ENCODE measurements at regions not wholly inside any gene's neighbourhood (a gene's known extent, or its start where the extent isn't known, plus 50 kb on each side); places are given as distances from the start of the nearest gene placed in this dataset.
"Not testable (repeated sequence)": the region's sequence is repeated elsewhere in the genome, so short reads cannot be mapped to it uniquely, and the experiment has no call there.

DNA sequence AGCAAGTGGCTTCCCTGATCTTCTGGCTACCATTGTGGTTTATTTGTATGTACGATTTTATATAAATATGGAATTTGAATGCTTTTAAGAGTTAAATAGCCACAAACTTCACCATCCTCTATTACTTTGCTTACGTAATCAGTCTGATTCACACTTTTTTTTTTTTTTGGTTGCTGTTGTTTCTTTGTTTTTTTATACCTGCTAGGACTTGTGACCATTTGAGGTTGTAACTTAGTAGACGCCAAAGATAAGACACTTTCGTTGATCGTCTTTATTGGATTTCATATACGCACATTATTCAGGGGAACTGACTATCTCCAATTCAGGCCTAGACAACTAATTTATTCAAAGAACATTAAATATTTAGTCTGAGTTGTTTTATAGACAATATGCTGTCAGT is 559.0 kb downstream of the CBLN4 start:
- POLR2A ChIA-PET, result no interaction called here
- DNase-seq (ENCODE audit: extremely low spot score), result no peak

DNA sequence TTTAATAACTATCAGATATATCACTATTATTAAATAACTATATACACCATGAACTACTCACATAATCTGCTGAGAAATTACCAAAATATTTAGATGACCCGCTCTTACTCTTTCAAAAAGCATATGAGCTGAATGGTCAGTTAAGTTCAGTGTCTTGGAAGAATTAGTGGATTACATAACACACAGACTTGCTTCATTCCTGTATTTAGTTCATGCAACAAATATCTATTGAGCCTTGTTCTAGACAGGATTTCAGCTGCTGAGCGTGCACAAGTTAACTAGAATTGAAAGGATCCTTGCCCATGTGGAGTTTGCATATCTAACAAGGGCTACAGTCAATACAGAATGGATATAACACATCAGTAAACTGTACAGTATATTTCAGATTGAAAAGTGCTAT is 566.2 kb downstream of the CBLN4 start:
- POLR2A ChIA-PET, result no interaction called here
- TF ChIP-seq FOXK2 (IDR thresholded peaks at IDR 0.05) (no peak), TARDBP (IDR thresholded peaks at IDR 0.05) (no peak), L3MBTL2 (conservative IDR thresholded peaks at IDR 0.05) (no peak), NFRKB (IDR thresholded peaks at IDR 0.05) (no peak), FOXA1 (IDR thresholded peaks at IDR 0.05) (no peak), BHLHE40 (IDR thresholded peaks at IDR 0.05; ENCODE audit: borderline replicate concordance) (no peak), FOXM1 (IDR thresholded peaks at IDR 0.05; ENCODE audit: borderline replicate concordance) (no peak)
- no peak for DNase-seq (ENCODE audit: extremely low spot score)
- CTCF ChIA-PET, result no interaction called here

More for the DNA sequence above, 559.0 kb downstream of the CBLN4 start:
- CTCF ChIA-PET, result no interaction called here
- TF ChIP-seq, protein P1, sequence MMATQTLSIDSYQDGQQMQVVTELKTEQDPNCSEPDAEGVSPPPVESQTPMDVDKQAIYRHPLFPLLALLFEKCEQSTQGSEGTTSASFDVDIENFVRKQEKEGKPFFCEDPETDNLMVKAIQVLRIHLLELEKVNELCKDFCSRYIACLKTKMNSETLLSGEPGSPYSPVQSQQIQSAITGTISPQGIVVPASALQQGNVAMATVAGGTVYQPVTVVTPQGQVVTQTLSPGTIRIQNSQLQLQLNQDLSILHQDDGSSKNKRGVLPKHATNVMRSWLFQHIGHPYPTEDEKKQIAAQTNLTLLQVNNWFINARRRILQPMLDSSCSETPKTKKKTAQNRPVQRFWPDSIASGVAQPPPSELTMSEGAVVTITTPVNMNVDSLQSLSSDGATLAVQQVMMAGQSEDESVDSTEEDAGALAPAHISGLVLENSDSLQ (IDR thresholded peaks at IDR 0.05), result no peak
- TF ChIP-seq BHLHE40 (IDR thresholded peaks at IDR 0.05; ENCODE audit: borderline replicate concordance), result no peak
- TF ChIP-seq CTBP1 (IDR thresholded peaks at IDR 0.05; ENCODE audit: borderline replicate concordance), result no peak
- no peak for TF ChIP-seq LEF1 (IDR thresholded peaks at IDR 0.05; ENCODE audit: borderline replicate concordance)
- TF ChIP-seq ELF4 (IDR thresholded peaks at IDR 0.05), result no peak
- TF ChIP-seq L3MBTL2 (conservative IDR thresholded peaks at IDR 0.05), result no peak

DNA sequence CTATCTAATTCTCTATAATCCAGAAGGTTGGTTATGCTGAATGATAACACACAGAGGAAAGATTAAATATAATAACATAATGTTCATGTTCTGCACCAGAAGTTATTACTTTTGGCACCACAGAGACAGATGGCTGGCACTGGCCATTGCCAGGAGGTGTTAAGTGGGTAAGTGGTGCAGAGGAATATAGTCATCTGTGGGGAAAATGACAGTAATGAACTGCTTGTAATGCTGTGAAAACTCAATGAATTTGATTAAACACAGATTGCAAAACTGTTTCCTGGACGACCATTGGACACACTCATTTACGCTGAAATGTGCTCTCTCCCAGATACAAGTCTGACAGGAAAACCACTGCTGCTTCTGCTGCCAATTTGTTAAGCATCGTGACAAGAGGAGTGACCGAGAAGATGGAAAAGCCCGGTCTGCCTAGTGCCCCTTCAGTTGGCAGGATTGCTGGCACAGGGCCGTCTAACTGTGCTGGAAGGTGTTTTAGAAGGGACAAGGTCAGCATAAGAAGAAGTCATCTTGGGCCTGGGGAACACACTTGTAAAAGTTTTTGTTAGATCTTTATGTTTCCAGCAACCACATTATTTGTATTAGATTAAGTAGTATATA is 567.4 kb downstream of the CBLN4 start:
- DNase-seq (ENCODE audit: extremely low spot score), result no peak
- CTCF ChIA-PET, result no interaction called here
- TF ChIP-seq, protein P1 (IDR thresholded peaks at IDR 0.05), result no peak
- TF ChIP-seq ARNT (IDR thresholded peaks at IDR 0.05) (no peak), NFRKB (IDR thresholded peaks at IDR 0.05) (no peak), LEF1 (IDR thresholded peaks at IDR 0.05; ENCODE audit: borderline replicate concordance) (no peak), CTBP1 (IDR thresholded peaks at IDR 0.05; ENCODE audit: borderline replicate concordance) (no peak), L3MBTL2 (conservative IDR thresholded peaks at IDR 0.05) (no peak), FOXA1 (IDR thresholded peaks at IDR 0.05) (no peak), FOXM1 (IDR thresholded peaks at IDR 0.05; ENCODE audit: borderline replicate concordance) (no peak), ZNF384 (IDR thresholded peaks at IDR 0.05) (no peak), HDGF (IDR thresholded peaks at IDR 0.05; ENCODE audit: borderline replicate concordance) (no peak)
- POLR2A ChIA-PET, result no interaction called here

DNA sequence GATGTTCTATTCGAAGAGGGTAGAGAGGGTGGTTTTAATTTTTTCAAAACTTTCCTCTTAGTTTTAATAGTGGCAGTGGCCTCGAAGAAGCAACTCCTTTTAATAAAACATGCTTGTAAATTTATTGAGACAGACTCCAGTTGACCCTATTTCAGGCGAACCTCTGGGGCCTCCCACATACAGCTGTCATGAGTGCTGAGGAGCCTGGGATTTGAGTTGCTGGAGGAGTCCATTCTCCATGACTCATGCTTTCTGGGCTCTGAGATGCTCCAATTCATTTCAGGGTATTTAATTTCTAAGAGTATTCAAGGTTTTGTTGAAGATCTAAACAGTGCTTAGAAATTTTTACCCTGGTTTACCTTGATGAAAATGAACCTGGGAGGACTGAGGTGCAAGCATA is 580.4 kb downstream of the CBLN4 start:
- ChIA-PET CTCF (no interaction called here), POLR2A (no interaction called here)
- DNase-seq (ENCODE audit: extremely low spot score), result no peak
- TF ChIP-seq, protein P1 (IDR thresholded peaks at IDR 0.05), result no peak
- TF ChIP-seq ZNF384 (IDR thresholded peaks at IDR 0.05), result no peak
- no peak for TF ChIP-seq BHLHE40 (IDR thresholded peaks at IDR 0.05; ENCODE audit: borderline replicate concordance)
- TF ChIP-seq FOXA1 (IDR thresholded peaks at IDR 0.05), result no peak
- TF ChIP-seq FOXK2 (IDR thresholded peaks at IDR 0.05), result no peak
- no peak for TF ChIP-seq LEF1 (IDR thresholded peaks at IDR 0.05; ENCODE audit: borderline replicate concordance)
- TF ChIP-seq SP1 (IDR thresholded peaks at IDR 0.05), result no peak
- no peak for TF ChIP-seq HDGF (IDR thresholded peaks at IDR 0.05; ENCODE audit: borderline replicate concordance)
- TF ChIP-seq FOXM1 (IDR thresholded peaks at IDR 0.05; ENCODE audit: borderline replicate concordance), result no peak
- TF ChIP-seq NFRKB (IDR thresholded peaks at IDR 0.05), result no peak
- TF ChIP-seq L3MBTL2 (conservative IDR thresholded peaks at IDR 0.05), result no peak
- no peak for TF ChIP-seq TARDBP (IDR thresholded peaks at IDR 0.05)

DNA sequence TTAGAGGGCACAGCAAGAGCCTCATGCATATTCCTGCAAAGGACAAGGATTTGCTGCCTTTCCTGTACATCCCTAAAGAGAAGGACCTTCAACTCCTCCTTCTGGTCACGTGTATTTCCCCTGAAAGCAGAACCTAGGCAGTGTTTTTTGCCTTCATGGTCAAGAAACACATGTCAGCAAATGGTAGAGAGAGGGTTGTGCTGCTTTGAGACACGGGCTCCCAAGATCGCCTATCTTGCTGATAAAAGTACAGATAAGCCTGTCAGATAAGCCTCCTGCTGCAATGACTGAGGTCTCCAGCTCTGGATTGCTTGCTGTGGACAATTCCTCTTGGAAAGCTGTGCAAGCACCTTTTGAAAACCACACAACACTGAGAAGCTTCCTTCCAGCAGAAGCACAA is 580.8 kb downstream of the CBLN4 start:
- TF ChIP-seq SP1 (IDR thresholded peaks at IDR 0.05), result no peak
- CTCF ChIA-PET, result no interaction called here
- POLR2A ChIA-PET, result no interaction called here
- no peak for DNase-seq (ENCODE audit: extremely low spot score)

DNA sequence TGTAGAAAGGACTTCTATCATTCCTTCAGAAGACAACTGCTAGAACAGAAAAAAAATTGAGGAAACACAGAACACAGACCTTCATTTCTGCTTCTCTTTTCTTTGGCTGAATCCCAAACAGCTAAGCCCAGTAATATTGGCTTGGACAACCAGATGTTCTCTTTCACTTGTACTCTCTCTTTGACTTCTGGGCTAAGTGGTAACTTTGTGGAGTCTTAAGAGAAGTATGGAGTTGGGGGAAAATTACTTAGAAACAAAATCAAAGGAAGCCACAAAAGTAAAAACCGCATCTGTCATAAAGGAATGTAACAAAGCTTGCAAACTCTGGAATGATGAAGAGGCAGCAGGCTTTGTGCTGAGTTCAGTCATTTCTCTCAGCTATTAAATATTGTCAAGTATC is 587.5 kb downstream of the CBLN4 start:
- ChIA-PET POLR2A (no interaction called here), CTCF (no interaction called here)
- no peak for DNase-seq (ENCODE audit: extremely low spot score)
- TF ChIP-seq LEF1 (IDR thresholded peaks at IDR 0.05; ENCODE audit: borderline replicate concordance), result no peak

DNA sequence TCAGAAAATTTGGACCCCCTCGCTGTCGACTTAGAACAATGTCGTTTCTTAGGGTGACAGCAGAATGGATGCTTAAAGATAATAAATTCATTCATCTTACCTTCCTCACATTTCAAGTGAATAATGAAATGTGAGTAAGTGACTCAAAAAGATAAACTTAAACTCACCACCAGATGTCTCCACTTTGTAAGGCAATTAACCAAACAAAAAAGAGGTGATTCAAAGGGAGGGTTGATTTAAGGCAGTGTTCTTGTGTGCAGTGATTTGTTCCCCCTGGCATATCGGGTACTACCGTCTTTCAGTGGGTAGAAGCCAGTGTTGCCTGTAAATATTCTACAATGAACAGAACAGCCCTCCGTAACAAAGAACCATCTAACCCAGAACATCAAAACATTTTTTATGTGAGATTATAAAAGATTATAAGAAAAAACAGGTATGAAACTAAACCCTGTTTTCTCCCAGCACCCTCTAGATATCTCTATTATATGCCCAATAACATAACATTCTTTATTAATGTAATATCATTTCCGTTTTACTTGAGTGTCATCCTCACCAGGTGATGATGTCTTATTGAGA is 589.7 kb downstream of the CBLN4 start:
- POLR2A ChIA-PET, result no interaction called here
- CTCF ChIA-PET, result no interaction called here
- TF ChIP-seq FOXK2 (IDR thresholded peaks at IDR 0.05), result no peak
- TF ChIP-seq ELF4 (IDR thresholded peaks at IDR 0.05), result no peak
- no peak for TF ChIP-seq TARDBP (IDR thresholded peaks at IDR 0.05)
- no peak for TF ChIP-seq ZNF384 (IDR thresholded peaks at IDR 0.05)
- no peak for TF ChIP-seq HDGF (IDR thresholded peaks at IDR 0.05; ENCODE audit: borderline replicate concordance)
- no peak for TF ChIP-seq LEF1 (IDR thresholded peaks at IDR 0.05; ENCODE audit: borderline replicate concordance)
- TF ChIP-seq CTBP1 (IDR thresholded peaks at IDR 0.05; ENCODE audit: borderline replicate concordance), result no peak
- TF ChIP-seq SP1 (IDR thresholded peaks at IDR 0.05), result no peak
- no peak for TF ChIP-seq ARNT (IDR thresholded peaks at IDR 0.05)
- no peak for TF ChIP-seq L3MBTL2 (conservative IDR thresholded peaks at IDR 0.05)
- no peak for DNase-seq (ENCODE audit: extremely low spot score)

DNA sequence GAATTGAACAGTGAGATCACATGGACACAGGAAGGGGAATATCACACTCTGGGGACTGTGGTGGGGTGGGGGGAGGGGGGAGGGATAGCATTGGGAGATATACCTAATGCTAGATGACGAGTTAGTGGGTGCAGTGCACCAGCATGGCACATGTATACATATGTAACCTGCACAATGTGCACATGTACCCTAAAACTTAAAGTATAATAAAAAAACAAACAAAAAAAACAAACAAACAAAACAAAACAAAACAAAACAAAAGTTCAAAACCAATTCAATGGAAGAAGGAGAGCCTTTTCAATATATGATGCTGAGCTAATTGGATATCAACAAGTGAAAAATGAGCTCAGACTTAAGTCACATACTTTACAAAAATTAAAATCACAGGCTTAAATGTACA is 592.8 kb downstream of the CBLN4 start:
- POLR2A ChIA-PET; CTCF ChIA-PET; DNase-seq (ENCODE audit: extremely low spot score): not testable (repeated sequence)
